KMS-11 (cell line): ENCODE measurements at regions not wholly inside any gene's neighbourhood (a gene's known extent, or its start where the extent isn't known, plus 50 kb on each side); places are given as distances from the start of the nearest gene placed in this dataset.

Experiments
- H2AFZ ChIP-seq: fragments of 200-600 bp; sonication (generic); 2 replicates; pipeline ENCODE4 v1.6.1; 2016; ENCODE audit warnings: antibody characterized with exemption, mixed run types, low read depth
- H3K27ac ChIP-seq: fragments of 200-600 bp; sonication (generic); 2 replicates; pipeline ENCODE4 v1.6.1; 2016; ENCODE audit warnings: mild to moderate bottlenecking, mixed run types
- H3K27me3 ChIP-seq: fragments of 200-600 bp; sonication (generic); 2 replicates; pipeline ENCODE4 v1.6.1; 2017; ENCODE audit warnings: mild to moderate bottlenecking, low read depth, mixed run types, moderate library complexity; ENCODE audit not compliant: insufficient read depth
- H3K36me3 ChIP-seq: fragments of 200-600 bp; sonication (generic); 2 replicates; pipeline ENCODE4 v1.6.1; 2017; ENCODE audit warnings: mild to moderate bottlenecking, mixed run types; ENCODE audit not compliant: insufficient read depth
- H3K4me1 ChIP-seq: fragments of 200-600 bp; sonication (generic); 2 replicates; pipeline ENCODE4 v1.6.1; 2016; ENCODE audit warnings: mild to moderate bottlenecking, low read depth, mixed run types; ENCODE audit not compliant: poor library complexity, severe bottlenecking
- H3K4me2 ChIP-seq: fragments of 200-600 bp; sonication (generic); 2 replicates; pipeline ENCODE4 v1.7.0; 2016; ENCODE audit warnings: mild to moderate bottlenecking, mixed run types
- H3K4me3 ChIP-seq: fragments of 200-600 bp; sonication (generic); IDR thresholded peaks from 2 replicates; pipeline ENCODE4 v1.6.1; 2017; ENCODE audit warnings: low read depth, low read length, mixed read lengths; ENCODE audit not compliant: insufficient read depth
- H3K79me2 ChIP-seq: fragments of 200-600 bp; sonication (generic); 2 replicates; pipeline ENCODE4 v1.6.1; 2016; ENCODE audit warnings: low read depth, mixed run types; ENCODE audit not compliant: insufficient read depth
- H3K9ac ChIP-seq: fragments of 200-600 bp; sonication (generic); 2 replicates; pipeline ENCODE4 v1.6.1; 2016; ENCODE audit warnings: mild to moderate bottlenecking, mixed run types
- H4K20me1 ChIP-seq: fragments of 200-600 bp; sonication (generic); 2 replicates; pipeline ENCODE4 v1.6.1; 2016; ENCODE audit warnings: mild to moderate bottlenecking, mixed run types; ENCODE audit not compliant: insufficient read depth
- TF ChIP-seq, protein P1 (sequence below): fragments of 200-600 bp; sonication (generic); conservative IDR thresholded peaks from 2 replicates; pipeline ENCODE4 v1.6.1; 2017; ENCODE audit warnings: low read depth, mild to moderate bottlenecking, antibody characterized with exemption, low read length, moderate library complexity, mixed read lengths

DNA sequence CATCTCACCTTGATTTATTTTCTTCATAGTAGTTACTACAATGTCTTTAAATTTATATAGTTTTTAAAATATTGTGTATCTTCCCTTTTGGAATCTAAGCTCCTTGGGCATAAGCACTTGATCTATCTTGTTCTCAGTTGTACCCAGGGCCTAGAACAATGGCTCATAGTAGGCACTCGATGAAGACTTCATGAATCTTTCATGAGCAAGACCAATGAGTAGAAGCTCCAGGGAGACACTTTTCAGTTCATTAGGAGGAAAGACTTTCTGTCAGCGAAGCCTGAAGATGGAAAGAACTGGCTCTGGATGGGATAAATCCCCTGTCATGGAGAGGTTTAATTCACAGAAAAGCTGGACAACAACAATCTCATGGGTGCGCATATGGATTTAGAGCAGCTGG lies 140.2 kb upstream of the CRY1 start:
- TF ChIP-seq, protein P1, sequence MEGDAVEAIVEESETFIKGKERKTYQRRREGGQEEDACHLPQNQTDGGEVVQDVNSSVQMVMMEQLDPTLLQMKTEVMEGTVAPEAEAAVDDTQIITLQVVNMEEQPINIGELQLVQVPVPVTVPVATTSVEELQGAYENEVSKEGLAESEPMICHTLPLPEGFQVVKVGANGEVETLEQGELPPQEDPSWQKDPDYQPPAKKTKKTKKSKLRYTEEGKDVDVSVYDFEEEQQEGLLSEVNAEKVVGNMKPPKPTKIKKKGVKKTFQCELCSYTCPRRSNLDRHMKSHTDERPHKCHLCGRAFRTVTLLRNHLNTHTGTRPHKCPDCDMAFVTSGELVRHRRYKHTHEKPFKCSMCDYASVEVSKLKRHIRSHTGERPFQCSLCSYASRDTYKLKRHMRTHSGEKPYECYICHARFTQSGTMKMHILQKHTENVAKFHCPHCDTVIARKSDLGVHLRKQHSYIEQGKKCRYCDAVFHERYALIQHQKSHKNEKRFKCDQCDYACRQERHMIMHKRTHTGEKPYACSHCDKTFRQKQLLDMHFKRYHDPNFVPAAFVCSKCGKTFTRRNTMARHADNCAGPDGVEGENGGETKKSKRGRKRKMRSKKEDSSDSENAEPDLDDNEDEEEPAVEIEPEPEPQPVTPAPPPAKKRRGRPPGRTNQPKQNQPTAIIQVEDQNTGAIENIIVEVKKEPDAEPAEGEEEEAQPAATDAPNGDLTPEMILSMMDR: no peak

DNA sequence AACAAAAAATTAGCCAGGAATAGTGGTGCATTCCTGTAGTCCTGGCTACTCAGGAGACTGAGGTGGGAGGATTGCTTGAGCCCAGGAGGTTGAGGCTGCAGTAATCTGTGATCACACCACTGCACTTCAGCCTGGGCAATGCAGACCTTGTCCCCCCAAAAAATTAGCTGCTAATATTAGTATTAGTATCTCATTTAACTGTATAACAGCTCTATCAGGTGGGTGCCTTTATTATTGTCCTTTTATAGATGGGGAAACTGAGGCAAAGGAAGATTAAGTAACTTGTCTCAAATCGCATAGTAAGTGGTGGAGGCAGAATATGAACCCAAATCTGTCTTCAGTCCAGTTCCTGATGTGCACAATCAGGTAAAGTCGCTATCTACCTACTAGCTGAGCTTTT lies 142.3 kb upstream of the CRY1 start:
- H3K4me2 ChIP-seq: no peak overlapping the region
- H3K36me3 ChIP-seq: no peaks in the 10 kb centered on the region
- no peak overlapping the region for H2AFZ ChIP-seq
- H3K27me3 ChIP-seq: no peaks in the 10 kb centered on the region
- no peak overlapping the region for H3K27ac ChIP-seq
- TF ChIP-seq, protein P1: no peak
- H4K20me1 ChIP-seq: no peaks in the 10 kb centered on the region
- no peak overlapping the region for H3K4me3 ChIP-seq
- H3K4me1 ChIP-seq: no peaks in the 10 kb centered on the region
- H3K9ac ChIP-seq: no peak overlapping the region
- no peaks in the 10 kb centered on the region for H3K79me2 ChIP-seq

More for the DNA sequence above, 140.2 kb upstream of the CRY1 start:
- Histone ChIP-seq H3K79me2 (no peaks in the 10 kb centered on the region), H2AFZ (no peak overlapping the region), H3K27me3 (no peaks in the 10 kb centered on the region), H3K36me3 (no peaks in the 10 kb centered on the region), H4K20me1 (no peaks in the 10 kb centered on the region), H3K4me1 (peaks cover 11% of the 10 kb centered on the region), H3K4me2 (no peak overlapping the region), H3K9ac (no peak overlapping the region), H3K4me3 (no peak overlapping the region), H3K27ac (no peak overlapping the region)

DNA sequence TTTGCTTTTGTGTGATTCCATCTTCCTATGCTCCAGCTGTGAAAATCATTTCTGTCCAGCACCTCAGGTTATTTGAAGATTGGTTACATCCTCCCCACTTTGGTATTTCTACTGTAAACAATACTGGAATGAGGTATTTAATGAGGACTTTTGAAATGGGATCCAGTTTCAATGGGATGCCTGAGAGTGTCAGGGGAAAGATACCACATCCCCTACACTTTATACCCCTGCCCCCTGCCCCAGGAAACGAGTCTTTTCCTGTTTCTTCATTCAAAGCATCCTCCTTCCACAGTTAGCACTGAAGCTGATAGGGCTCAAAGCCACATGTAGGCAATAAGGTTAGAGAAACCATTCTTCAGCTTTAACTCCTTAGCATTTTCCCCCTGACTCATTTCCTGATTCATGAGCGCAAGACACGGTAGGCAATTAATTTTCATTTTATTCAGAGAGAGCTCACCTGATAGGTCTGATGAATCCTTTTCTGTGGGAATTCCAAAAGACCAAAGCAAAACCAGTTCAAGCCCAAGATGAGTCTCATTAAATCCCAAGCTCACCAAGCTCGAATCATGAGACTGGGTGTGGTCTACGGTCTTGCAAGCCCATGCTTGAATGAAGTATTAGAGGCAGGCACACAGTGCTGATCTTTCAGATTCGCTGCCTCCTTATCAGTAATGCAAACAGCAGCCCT lies 143.6 kb upstream of the CRY1 start:
- Histone ChIP-seq H4K20me1 (no peaks in the 10 kb centered on the region), H3K27me3 (no peaks in the 10 kb centered on the region), H3K4me3 (no peak overlapping the region), H3K79me2 (no peaks in the 10 kb centered on the region), H3K4me1 (no peaks in the 10 kb centered on the region), H3K36me3 (no peaks in the 10 kb centered on the region), H3K27ac (no peak overlapping the region), H3K9ac (no peak overlapping the region), H2AFZ (no peak overlapping the region), H3K4me2 (no peak overlapping the region)
- TF ChIP-seq, protein P1: no peak

DNA sequence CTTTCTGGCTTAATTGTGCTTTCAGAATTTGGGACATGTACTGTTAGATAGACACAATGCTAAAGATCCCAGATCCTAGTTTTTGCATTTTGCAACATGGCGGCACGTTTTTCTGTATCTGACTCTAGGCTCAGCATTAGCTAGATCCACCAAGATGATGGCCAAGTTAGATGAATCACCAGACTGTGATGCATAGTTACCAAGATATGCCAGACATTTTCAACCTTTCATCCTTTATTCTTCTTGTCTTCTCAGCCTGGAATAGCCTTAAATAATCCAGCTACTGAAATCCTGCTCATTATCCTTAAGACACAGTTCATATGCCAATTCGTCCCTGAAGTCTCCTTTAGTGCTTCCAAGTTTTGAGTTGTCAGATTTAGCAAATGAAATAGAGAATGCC lies 144.9 kb upstream of the CRY1 start:
- no peaks in the 10 kb centered on the region for H4K20me1 ChIP-seq
- no peak overlapping the region for H3K9ac ChIP-seq
- TF ChIP-seq, protein P1: no peak
- H3K27me3 ChIP-seq: no peaks in the 10 kb centered on the region
- H3K79me2 ChIP-seq: no peaks in the 10 kb centered on the region
- H2AFZ ChIP-seq: no peak overlapping the region
- H3K4me2 ChIP-seq: no peak overlapping the region
- no peaks in the 10 kb centered on the region for H3K36me3 ChIP-seq
- H3K4me1 ChIP-seq: no peaks in the 10 kb centered on the region
- no peak overlapping the region for H3K27ac ChIP-seq
- no peak overlapping the region for H3K4me3 ChIP-seq
